Thyroid gland (tissue), 4 donors: ENCODE measurements at regions not wholly inside any gene's neighbourhood (a gene's known extent, or its start where the extent isn't known, plus 50 kb on each side); places are given as distances from the start of the nearest gene placed in this dataset.

Experiments used
- POLR2A ChIP-seq, 2 donors: fragments of 450-650 bp; IDR thresholded peaks; one replicate each; pipeline ENCODE4 v1.6.1; 2017; ENCODE audit warnings: antibody characterized with exemption in 2 of 2, mild to moderate bottlenecking in 2 of 2, moderate library complexity in 1 of 2
- TF ChIP-seq, protein P1 (sequence below), 6 experiments: fragments of 200-600 bp in 3 of 6; fragments of 450-650 bp in 3 of 6; sonication (generic) in 3 of 6; IDR thresholded peaks; one replicate each; pipeline ENCODE4 v1.5.1; 2016 to 2019; ENCODE audit warnings: antibody characterized with exemption in 6 of 6, mild to moderate bottlenecking in 2 of 6, inconsistent platforms in 1 of 6, moderate library complexity in 1 of 6

DNA sequence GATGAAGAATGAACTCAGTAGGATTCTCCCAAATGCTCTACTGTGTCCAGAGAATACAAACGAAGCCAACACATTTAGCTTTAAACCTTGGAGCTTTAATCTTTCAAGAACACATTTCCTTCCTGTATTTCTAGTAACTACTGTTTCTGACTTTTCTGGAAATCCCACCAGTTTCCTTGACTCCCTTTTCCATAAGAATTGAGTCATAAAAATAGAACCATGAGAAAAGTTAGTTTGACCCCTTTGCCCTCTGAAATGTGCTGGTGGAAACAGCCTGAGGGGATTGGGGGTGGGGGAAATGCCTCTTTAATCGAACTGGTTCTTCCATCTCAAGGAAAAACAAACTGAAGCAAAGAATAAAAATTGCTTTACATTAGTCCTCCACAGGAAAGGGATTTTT is 123.9 kb downstream of the TMEM17 start:
- TF ChIP-seq, protein P1, sequence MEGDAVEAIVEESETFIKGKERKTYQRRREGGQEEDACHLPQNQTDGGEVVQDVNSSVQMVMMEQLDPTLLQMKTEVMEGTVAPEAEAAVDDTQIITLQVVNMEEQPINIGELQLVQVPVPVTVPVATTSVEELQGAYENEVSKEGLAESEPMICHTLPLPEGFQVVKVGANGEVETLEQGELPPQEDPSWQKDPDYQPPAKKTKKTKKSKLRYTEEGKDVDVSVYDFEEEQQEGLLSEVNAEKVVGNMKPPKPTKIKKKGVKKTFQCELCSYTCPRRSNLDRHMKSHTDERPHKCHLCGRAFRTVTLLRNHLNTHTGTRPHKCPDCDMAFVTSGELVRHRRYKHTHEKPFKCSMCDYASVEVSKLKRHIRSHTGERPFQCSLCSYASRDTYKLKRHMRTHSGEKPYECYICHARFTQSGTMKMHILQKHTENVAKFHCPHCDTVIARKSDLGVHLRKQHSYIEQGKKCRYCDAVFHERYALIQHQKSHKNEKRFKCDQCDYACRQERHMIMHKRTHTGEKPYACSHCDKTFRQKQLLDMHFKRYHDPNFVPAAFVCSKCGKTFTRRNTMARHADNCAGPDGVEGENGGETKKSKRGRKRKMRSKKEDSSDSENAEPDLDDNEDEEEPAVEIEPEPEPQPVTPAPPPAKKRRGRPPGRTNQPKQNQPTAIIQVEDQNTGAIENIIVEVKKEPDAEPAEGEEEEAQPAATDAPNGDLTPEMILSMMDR (IDR thresholded peaks at IDR 0.05) = no peak
- TF ChIP-seq POLR2A (IDR thresholded peaks at IDR 0.05) = no peak
